ENCODE measurements at regions not wholly inside any gene's neighbourhood (a gene's known extent, or its start where the extent isn't known, plus 50 kb on each side); places are given as distances from the start of the nearest gene placed in this dataset.
A peak's percentile ranks its signal among the peaks of the same experiment; 100 is the strongest.

GRCh38 chr2:216315802-216316603 is 56.3 kb downstream of the MARCHF4 start:
- no peak for TF ChIP-seq CTCF (IDR thresholded peaks at IDR 0.05; ENCODE audit: insufficient read depth, low read depth, low read length)
- no peak overlapping the region for H3K4me3 ChIP-seq (ENCODE audit: low read depth, low read length)
- POLR2A ChIA-PET, result interaction anchor here (0.6 kb wide), 1 partner anchor 208 kb away, joined by 3 read pairs; no protein-coding TSS in a partner anchor
- no peaks in the 10 kb centered on the region for H3K27me3 ChIP-seq (ENCODE audit: control insufficient read depth, insufficient read depth, low read length)
- CTCF ChIA-PET, result interaction anchor here (1.0 to 2.4 kb wide), 3 partner anchors 12 to 14 kb away, joined by 3 to 7 read pairs (median 4); no protein-coding TSS in a partner anchor
- H3K36me3 ChIP-seq (ENCODE audit: control insufficient read depth, insufficient read depth, low read length), result no peaks in the 10 kb centered on the region
- peak; percentile 69 for DNase-seq (ENCODE audit: low read depth)

GRCh38 chr2:216312441-216312840 is 59.8 kb downstream of the MARCHF4 start:
- CTCF ChIA-PET, result interaction anchor here (1.2 kb wide), 1 partner anchor 9 kb away, joined by 3 read pairs; no protein-coding TSS in a partner anchor
- TF ChIP-seq CTCF (IDR thresholded peaks at IDR 0.05; ENCODE audit: insufficient read depth, low read depth, low read length), result no peak
- no peak for DNase-seq (ENCODE audit: low read depth)
- POLR2A ChIA-PET, result no interaction called here
- H3K36me3 ChIP-seq (ENCODE audit: control insufficient read depth, insufficient read depth, low read length), result no peaks in the 10 kb centered on the region
- no peaks in the 10 kb centered on the region for H3K27me3 ChIP-seq (ENCODE audit: control insufficient read depth, insufficient read depth, low read length)
- no peak overlapping the region for H3K4me3 ChIP-seq (ENCODE audit: low read depth, low read length)

GRCh38 chr2:216308576-216308975 is 63.7 kb downstream of the MARCHF4 start:
- no peaks in the 10 kb centered on the region for H3K36me3 ChIP-seq (ENCODE audit: control insufficient read depth, insufficient read depth, low read length)
- no peaks in the 10 kb centered on the region for H3K27me3 ChIP-seq (ENCODE audit: control insufficient read depth, insufficient read depth, low read length)
- ChIA-PET POLR2A (no interaction called here), CTCF (interaction anchor here (0.8 kb wide), 1 partner anchor 10 kb away, joined by 3 read pairs; no protein-coding TSS in a partner anchor)
- no peak for TF ChIP-seq CTCF (IDR thresholded peaks at IDR 0.05; ENCODE audit: insufficient read depth, low read depth, low read length)
- no peak overlapping the region for H3K4me3 ChIP-seq (ENCODE audit: low read depth, low read length)
- no peak for DNase-seq (ENCODE audit: low read depth)

GRCh38 chr2:216307496-216307895 is 64.8 kb downstream of the MARCHF4 start:
- Histone ChIP-seq H3K27me3 (ENCODE audit: control insufficient read depth, insufficient read depth, low read length) (no peaks in the 10 kb centered on the region), H3K36me3 (ENCODE audit: control insufficient read depth, insufficient read depth, low read length) (no peaks in the 10 kb centered on the region), H3K4me3 (ENCODE audit: low read depth, low read length) (no peak overlapping the region)
- TF ChIP-seq CTCF (IDR thresholded peaks at IDR 0.05; ENCODE audit: insufficient read depth, low read depth, low read length), result no peak
- DNase-seq (ENCODE audit: low read depth), result no peak
- POLR2A ChIA-PET, result no interaction called here
- CTCF ChIA-PET, result interaction anchor here (0.9 kb wide), 1 partner anchor 85 kb away, joined by 3 read pairs; no protein-coding TSS in a partner anchor

DNA sequence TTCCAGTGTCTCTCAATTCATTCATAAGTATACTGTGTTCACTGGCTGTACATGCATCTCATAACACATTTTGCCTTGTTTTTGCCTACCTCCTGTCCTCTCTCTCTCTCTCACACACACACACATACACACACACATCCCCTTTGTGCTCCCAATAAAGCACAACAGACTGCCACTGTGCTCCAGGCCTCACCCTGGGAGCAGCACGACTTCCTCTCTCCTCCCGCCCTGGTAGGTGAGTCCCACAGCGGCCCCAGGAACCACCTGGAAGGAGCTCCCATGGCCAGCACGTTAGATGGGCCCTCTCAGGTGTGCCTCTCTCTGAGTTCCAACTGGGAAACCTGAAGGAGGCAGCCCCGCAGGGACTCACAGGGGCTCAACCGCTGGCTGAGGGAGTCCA is 65.4 kb downstream of the MARCHF4 start:
- no peaks in the 10 kb centered on the region for H3K27me3 ChIP-seq (ENCODE audit: control insufficient read depth, insufficient read depth, low read length)
- H3K36me3 ChIP-seq (ENCODE audit: control insufficient read depth, insufficient read depth, low read length), result no peaks in the 10 kb centered on the region
- no peak for DNase-seq (ENCODE audit: low read depth)
- POLR2A ChIA-PET, result no interaction called here
- CTCF ChIA-PET, result no interaction called here
- no peak overlapping the region for H3K4me3 ChIP-seq (ENCODE audit: low read depth, low read length)
- TF ChIP-seq CTCF (IDR thresholded peaks at IDR 0.05; ENCODE audit: insufficient read depth, low read depth, low read length), result no peak

Data from BJ (cell line).